ENCODE measurements at regions not wholly inside any gene's neighbourhood (a gene's known extent, or its start where the extent isn't known, plus 50 kb on each side); places are given as distances from the start of the nearest gene placed in this dataset.

DNA sequence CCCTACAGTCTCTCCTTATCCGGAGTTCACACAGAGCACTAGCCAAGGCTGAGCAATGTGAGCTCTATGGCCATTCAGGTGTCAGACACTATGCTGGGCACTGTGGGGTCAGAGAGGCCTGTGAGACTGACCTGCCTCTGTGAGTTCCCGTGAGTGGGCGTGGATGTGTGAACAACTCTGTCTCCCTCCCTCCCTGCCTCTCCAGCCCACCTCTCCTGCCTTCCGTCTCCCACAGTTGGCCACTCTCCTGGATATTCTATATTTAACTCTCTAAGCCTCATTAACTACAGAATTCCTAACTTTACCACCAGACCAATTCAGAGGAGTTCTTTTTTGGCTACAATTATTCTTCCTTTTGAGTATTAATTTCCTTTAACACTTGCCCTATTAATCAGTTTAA, 191.6 kb upstream of the NCAM1 start:
- DNase-seq = no peak

DNA sequence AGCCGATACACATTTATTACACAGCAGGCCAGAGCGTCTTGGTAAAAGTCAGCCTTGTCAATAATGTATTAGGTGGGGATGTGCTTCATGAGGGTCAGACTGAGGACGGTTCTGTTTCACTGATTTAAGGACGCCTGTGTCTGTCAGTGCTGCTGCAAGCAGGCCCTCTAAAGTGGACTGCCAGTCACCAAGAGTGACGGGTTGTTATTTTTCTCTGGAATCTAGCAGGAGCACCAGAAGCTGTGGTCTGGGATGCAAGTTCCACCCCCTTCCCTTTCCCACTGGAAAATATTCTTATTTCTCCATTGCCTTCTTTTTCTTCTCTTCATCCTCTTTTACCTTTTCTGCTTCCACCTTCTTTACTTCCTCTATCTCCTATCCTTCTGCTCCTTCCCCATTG, 191.2 kb upstream of the NCAM1 start:
- no peak for DNase-seq

DNA sequence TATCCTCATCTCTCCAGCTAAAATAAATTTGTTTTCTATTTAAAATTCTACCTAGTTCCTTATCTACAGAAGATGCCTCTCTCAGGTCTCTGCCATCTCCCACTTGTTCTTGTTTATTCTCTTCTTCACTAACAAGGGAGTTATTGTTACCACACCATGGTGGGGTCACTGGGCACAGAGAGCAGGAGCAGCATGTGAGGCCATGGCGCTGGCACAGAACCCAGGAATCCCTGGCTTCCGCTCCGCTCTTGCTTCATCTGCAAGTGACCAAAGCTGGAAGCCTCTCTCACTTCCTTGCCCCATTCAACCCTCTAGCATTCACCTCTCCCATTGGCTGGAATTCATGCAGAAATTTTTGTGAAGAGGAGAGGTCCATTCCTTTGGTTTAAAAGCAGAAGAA, 190.7 kb upstream of the NCAM1 start:
- no peak for DNase-seq

DNA sequence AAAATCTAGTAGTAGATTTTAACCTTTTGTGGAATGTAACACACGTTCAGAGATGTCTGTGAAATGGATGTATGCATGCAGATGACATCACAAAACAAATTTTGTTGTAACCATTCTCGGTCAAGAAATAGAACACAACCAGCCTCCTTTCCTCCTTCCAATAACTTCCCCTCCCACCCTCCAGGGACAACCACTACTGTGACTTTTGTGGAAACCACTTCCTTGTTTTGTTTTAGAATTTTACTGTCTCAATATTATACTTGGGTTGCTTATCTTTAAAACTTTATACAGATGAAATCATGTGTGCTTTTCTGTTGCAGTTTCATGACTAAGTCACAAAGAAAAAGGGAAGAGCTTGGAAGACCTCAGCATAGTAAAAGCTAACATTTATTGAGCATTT, 189.4 kb upstream of the NCAM1 start:
- DNase-seq = no peak

DNA sequence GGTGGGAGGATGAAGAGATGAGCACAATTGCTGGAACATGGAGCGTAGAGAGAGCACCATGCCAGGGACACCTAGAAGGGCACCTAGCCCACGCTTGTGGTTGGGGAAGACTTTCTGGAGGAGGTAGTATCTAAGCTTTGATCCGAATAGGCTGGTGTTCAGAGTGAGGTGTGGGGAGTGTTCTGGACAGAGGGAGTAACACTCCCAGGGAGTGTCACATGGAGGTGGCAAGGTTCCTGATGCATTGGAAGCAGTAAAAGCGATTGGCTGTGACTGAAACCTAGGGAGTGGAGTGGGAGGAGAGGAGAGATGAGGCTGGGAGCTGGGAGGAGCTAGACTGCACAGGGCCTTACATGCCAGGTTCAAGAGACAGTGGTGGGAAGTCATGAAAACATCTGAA, 188.0 kb upstream of the NCAM1 start:
- no peak for DNase-seq

DNA sequence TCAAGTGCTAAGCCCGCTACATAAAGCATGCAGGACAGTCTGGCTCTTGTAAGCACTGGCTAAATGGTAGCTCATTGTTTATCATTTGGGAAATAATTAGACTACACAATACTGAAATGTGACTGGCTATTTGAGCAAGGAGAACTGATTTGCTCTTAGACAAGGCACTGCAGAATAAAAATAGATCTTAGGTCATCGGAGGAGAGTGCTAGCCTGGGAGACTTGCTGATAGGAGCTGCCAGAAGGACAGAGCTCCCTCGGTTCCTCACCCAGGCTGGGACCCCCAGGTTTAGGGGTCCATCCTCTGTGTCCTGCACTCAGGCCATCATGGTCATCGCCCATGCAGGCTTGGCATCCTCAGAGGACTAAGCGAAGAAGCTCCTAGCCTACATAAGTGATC, 184.4 kb upstream of the NCAM1 start:
- DNase-seq = no peak

DNA sequence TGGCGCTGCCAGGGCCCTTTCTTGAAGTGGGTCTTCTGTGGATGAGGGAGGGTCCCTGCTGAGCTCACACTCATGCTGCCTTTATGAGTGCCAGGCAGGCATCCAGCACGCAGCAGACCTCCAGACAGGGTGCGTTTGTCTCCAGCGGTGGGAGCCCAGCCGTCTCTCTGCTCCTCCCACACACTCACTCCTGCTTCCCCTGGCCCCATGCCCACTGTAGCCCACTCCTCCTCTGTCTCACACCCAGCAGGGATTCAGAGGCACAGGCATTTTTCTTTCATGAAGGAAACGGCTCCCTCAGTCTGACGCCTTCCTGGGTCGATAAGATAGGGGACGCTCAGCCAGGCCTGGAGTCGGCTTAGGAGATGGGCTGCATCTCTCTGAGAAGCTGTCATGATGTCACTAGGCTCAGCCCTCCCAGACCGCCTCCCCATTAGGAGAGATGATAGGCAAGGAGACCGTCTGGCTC, 183.9 kb upstream of the NCAM1 start:
- no peak for DNase-seq

DNA sequence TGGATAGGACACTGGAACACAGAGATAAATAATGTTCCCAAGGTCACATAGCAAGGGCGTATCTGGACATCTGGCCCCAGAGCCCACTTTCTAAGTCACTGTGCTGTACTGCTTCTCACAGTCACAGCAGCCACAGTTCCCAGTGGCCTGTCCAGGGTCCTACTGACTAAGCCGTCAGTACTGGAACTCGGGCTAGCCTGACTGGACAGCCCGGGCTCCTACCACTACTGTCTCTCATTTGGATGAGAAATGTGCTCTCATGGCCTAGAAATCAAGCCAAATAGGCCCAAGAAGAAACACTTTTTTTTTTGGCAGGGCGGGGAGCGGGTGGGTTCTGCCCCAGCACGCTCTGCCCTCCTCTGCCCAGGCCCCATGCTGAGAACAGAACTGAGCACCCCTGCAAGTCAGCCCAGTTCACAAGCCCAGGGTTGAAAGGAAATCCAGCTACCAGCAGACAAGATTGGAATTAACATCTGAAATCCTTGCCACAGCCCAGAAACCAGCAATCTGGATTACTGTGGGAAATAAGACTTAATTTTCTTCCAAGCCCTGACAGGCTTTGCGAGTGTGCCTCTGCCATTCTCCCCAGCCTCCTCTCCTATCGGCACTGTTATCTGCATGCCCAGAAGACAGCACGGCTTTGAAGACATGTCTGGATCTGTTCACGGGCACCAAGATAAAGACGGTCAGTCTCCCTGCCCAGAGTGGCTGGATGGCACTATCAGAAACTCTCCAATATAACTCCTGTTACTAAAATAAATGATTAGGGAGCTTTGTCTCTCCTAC, 182.9 kb upstream of the NCAM1 start:
- no peak for DNase-seq

DNA sequence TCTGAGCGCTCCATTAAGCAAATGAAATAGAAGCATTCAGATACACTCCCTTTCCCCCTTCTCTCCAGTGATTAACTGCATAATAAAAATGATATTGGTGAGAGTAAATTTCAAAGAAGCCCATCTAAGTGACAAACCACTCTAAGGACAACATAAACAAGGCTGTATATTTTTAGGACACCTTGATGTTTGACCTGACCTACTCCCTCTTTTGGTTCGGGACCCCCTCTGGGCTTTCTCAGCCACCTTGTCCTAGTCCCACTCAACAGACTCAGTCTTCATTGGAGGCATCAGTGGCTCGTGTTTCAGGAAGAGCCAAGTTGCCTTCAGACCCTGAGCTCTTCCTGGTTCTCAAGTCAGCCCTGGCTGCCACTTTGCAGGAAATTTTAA, 182.3 kb upstream of the NCAM1 start:
- DNase-seq = no peak

DNA sequence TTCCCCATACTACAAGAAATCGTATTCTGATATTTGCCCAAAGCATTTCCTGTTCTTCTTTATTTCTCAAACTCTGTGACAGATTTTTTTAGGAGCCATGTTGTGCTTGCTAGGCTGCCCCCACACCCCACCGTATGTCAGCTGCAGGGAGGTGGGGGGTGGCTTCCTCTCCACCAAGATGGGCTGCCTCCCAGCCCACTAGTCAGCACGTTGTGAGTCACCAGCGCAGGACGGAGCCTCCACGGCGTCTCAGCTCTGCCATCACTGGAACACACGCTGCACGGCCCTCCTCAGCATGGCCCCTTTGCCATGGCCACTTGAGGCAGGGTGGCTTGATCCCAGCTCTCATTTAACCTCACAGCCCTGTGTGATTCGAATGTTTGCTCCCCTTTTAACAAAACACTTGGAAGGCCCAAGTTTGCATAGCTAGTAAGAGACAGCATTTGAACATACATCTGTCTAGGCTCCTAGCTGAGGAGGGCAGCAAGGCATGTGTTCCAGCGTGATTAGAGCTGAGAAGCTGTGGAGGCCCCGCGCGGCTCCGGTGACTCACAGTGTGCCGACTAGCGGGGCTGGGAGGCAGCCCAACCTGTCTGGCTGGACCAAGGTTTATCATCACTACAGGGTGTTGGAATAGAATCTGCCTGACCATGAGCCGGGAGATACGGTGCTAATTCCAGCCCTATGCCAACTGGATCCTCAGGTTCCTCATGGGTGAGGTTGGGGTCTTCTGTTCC, 180.7 kb upstream of the NCAM1 start:
- no peak for DNase-seq

DNA sequence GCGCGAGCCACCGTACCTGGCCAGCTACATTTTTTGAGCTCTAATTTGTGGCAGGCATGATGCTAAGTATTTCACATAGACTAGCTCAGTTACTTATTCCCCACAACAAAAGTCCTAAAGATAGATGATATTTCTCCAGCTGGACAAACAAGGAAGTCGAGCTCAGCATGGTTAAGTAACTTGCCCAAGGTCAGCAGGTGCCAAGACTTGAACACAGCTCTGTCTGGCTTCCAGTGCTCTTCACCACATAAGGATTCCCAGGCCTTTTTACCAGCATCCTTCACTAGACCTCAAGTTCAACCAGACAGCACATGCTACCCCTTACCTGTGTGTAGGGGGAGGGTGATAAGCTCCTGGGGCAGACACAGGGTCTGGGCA, 177.3 kb upstream of the NCAM1 start:
- no peak for DNase-seq

DNA sequence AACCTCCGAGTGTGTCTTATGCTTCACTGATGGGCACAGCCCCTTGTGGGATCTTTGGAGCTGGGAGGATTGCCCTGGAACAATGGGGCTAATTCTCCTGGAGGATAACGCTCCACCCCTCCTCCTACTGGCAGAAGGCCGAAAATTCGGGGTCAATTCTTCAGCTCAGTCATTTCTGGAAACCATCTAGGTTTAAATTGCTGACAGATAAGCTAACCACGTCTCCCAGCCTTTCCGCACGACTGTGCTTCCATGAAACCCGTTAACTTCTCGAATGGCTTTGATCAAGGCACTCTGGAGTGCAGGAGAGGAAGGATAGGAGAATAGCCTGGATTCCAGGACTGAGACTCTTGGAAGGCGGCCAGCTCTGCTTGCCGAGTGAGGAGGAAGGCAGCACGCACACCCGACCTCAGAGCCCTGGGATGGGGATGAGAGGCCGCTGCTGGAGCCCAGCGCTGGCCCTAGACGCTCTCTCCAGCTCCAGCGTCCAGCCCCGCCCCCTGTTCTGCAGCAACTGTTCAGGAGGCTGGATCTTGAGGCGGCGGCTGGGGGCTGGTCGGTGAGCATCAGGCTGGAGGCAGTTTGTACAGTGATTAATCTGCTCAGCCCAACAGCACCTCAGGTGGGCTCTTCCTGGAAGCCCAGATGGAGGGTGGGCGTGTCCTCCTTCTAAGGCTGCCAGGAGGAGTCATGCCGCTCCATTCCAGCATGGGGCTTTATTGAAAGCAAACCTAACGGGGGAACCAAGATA, 176.7 kb upstream of the NCAM1 start:
- no peak for DNase-seq

DNA sequence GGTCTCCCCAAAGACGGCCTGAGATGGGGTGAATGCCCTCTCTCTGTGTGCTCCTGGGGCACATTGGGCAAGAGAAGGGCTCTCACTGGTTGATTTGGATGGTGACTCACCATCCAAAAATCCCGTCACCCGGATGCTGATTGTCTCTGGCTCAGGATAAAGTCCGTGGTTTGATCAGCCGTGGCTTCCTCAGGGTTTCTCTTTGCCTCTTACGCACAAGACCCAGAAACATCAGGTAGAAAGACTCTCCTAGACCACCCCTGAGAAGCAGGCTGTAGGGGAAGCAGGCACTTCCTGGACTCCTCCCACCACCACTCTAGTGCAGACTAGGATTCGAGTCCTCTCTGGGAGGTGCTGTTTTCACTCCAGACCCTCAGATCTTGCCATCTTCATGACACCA, 176.1 kb upstream of the NCAM1 start:
- DNase-seq = no peak

DNA sequence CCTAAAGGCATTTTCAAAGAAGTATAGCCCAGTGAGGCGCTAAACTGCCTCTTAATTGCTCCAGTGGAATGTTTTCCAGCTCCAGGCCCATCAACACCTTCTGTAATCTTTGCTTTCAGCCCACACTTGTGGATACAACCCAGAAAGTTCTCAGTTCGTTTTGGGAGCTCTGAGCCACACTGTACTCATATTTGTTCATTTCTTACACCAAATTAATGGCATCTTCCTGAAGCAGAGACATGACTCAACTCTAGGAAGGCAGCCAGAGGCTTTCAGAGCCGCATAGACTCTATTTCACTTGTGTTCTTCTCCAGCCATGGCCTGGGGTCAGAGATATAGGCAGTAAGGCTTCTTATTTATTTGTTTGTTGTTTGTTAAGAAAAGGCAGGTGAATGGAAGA, 175.5 kb upstream of the NCAM1 start:
- DNase-seq = no peak

DNA sequence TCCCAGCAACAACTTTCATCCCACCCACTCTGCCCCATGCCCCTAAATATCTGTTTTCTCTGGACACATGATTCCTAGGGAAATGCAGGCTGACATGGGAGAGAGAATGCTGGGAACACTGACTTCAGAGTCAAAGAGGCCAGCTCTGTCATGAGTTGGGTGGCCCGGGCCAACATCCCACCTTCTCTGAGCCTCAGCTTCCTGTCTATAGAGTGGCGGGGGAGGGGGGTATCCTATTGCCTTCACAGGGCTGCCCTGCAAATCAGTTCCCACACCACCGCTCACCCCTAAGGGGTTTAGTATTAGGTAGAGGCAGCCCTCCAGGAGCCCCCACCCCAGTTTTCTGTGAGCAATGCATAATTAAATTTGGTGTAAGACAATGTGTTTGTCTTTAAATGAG, 175.0 kb upstream of the NCAM1 start:
- DNase-seq = no peak

DNA sequence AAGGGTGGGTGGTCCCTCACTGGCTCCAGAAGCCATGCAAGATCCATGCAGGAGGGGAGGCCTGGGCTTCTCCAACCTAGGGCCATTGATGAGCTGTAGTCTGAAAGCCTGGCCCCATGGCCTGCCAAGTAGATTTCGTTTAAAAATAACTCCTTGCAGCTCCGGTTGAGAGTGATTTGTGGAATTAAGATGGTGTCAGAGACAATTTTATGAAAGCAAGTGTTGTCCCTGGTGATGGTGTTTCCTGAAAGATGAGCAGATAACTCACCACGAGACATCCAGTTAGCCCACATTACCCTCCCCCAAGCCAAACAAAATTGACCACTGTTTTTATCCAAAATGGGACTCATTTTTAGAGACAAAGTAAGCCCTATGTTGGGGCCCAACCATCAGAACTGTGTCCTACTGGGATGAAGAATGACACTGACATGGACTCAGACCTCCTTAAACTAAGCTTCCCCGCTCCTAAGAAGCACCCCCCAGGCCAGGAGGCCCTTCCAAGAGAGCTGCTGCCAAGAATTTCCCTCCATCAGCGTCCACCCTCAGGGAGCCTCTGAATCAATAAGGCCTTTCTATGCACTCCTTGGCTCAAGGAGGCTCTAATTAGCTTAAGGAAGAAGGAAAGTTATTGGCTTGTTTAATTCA, 174.2 kb upstream of the NCAM1 start:
- DNase-seq = no peak

DNA sequence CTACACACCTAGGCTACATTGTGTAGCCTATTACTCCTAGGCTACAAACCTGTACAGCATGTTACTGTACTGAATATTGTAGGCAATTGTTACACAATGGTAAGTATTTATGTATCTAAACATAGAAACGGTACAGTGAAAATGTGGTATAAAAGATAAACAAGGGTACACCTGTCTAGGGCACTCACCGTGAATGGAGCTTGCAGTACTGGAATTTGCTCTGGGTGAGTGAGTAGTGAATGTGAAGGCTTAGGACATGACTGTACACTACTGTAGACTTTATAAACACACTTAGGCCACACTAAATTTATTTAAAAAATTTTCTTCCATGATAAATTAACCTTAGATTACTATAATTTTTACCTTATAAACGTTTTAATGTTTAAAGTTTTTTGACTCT, 171.7 kb upstream of the NCAM1 start:
- DNase-seq = no peak

DNA sequence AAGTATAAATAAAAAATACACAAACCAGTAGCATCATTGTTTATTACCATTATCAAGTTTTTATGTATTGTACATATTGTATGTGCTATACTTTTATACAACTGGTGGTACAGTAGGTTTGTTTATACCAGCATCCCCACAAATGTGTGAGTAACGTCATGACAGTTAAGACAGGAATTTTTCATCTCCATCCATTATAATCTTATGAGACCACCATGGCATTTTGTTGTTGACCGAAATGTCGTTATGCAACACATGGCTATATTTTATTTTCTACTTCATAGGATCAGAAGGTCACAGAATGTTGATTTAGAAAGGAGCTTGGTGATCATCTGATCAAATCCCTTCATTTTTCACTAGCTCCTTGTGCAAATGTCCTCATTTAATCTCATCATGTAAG, 170.9 kb upstream of the NCAM1 start:
- DNase-seq = no peak

DNA sequence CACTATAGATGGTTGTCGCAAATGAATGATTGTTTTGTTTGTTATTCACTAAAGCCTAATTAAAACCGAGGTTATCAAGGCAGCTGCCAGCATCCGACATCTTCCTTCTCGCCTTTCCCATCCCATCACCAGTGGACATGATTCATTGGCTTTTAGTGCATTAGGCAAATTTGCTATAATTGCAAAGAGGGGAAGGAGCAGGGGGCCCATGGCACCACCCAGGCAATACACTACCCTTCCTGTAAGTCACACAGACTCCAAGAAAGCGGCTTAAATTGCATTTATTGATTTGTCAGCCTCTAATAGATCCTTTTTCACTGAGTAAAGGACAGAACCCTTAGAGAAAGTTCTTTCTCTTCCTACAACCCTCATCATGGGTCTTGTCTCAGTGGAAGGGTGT, 169.2 kb upstream of the NCAM1 start:
- DNase-seq = no peak

DNA sequence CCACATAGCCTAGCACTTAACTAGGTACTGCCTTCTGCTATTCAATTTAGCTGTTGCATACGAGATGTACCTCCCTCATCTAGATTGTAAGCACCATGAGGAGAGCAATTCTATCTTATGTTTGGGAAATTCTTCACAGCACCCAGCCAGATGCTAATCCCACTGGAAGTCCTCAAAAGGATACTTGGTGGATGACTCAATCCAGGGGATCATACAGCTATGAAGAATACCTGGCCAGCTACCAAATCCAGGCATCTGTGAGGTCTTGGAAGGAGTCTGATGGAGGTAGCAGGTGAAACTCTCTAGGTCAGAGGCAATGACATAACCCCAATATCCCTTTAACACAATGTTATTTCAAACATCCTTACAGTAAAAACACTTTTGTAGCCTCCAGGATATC, 167.8 kb upstream of the NCAM1 start:
- DNase-seq = no peak

DNA sequence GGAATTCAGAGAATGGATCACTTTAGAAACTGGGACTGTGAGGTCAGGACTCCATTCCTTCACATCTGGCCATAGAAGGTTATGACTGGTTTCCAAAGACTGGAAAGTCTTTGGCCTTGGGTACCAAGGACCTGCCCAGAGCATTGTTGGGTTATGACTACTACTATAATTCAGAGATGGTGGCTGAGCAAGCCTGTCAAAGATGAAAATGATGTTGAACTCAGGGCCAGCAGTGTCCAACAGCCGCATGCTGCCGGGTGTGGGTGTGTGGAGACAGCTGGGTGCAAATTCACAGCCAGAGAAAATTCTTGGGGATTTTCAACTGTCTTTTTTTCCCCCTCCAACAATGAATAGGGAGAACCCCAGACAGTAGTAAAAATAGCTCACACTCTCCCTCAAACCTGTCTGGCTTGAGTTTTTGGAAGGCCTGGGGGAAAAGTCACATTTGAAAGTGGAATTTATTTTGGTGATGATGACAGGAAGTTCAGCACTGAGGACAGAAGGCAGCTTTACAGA, 166.8 kb upstream of the NCAM1 start:
- DNase-seq = no peak

DNA sequence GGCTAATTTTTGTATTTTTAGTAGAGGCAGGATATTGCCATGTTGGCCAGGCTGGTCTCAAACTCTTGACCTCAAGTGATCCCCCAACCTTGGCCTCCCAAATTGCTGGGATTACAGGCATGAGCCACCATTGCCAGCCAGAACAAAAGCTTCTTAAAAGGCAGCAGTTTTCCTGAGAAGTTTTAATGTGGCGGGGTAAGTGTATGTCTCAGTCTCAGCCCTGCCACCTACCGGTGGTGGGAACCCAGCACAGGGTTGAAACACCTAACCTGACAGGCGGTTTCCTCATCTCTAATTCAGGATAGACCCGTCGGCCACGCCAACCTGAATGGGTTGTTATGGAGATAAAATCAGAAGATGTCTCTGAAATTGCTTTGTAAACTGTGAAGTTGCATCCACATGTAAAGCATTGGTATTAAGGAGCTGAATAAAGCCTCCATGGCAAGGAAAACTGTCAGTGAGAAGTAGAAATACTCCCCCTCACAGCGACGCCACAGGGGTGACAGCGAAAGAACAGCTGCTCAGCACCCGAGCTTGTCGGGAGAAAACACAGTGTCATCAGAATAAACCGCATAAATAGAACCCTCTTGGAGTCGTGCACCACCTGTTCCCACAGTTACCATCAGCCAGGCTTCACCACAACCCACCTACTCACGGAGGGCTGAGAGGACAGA, 165.9 kb upstream of the NCAM1 start:
- DNase-seq = no peak

Data from activated T-cell treated with anti-CD3 and anti-CD28 coated beads, Interleukin-2, amount 50 U/mL, for 1 hour (primary cell).